Activated T-helper 1 cell treated with anti-CD3 and anti-CD28 coated beads, Interleukin-2, amount 50 U/mL, for 16 hours (primary cell): ENCODE measurements at regions not wholly inside any gene's neighbourhood (a gene's known extent, or its start where the extent isn't known, plus 50 kb on each side); places are given as distances from the start of the nearest gene placed in this dataset.

ENCODE experiments used
- DNase-seq, 2 donors: peaks; one replicate each; pipeline ENCODE4 v3.0.0-alpha.2; 2020; ENCODE audit warnings: low read depth in 1 of 2, low spot score in 1 of 2

- DNase-seq: no peak
Measured at GRCh38 chr1:30322859-30323257, 400.5 kb downstream of the MATN1 start.

GRCh38 chr1:30321996-30322858, 401.2 kb downstream of the MATN1 start:
- no peak for DNase-seq

- no peak for DNase-seq
Measured at GRCh38 chr1:30321246-30321910, 402.0 kb downstream of the MATN1 start.

GRCh38 chr1:30320581-30320890, 402.8 kb downstream of the MATN1 start:
- no peak for DNase-seq

GRCh38 chr1:30319765-30320580, 403.4 kb downstream of the MATN1 start:
- no peak for DNase-seq

- no peak for DNase-seq
Measured at GRCh38 chr1:30318864-30319718, 404.3 kb downstream of the MATN1 start.

GRCh38 chr1:30318413-30318812, 405.0 kb downstream of the MATN1 start:
- no peak for DNase-seq

GRCh38 chr1:30317921-30318320, 405.5 kb downstream of the MATN1 start:
- no peak for DNase-seq

GRCh38 chr1:30316056-30316455, 407.3 kb downstream of the MATN1 start:
- DNase-seq: no peak

GRCh38 chr1:30315185-30315960, 408.0 kb downstream of the MATN1 start:
- DNase-seq: no peak

- no peak for DNase-seq
Measured at GRCh38 chr1:30314591-30314990, 408.8 kb downstream of the MATN1 start.

GRCh38 chr1:30313584-30313983, 409.8 kb downstream of the MATN1 start:
- DNase-seq: no peak

- no peak for DNase-seq
Measured at GRCh38 chr1:30313176-30313575, 410.2 kb downstream of the MATN1 start.

- no peak for DNase-seq
Measured at GRCh38 chr1:30312226-30312625, 411.2 kb downstream of the MATN1 start.

- DNase-seq: no peak
Measured at GRCh38 chr1:30311749-30312148, 411.6 kb downstream of the MATN1 start.

GRCh38 chr1:30310966-30311742, 412.2 kb downstream of the MATN1 start:
- DNase-seq: no peak

- DNase-seq: no peak
Measured at GRCh38 chr1:30307182-30307581, 416.2 kb downstream of the MATN1 start.

GRCh38 chr1:30305519-30305918, 417.9 kb downstream of the MATN1 start:
- DNase-seq: no peak

GRCh38 chr1:30305061-30305460, 418.3 kb downstream of the MATN1 start:
- no peak for DNase-seq
